HepG2 (cell line): ENCODE measurements at regions not wholly inside any gene's neighbourhood (a gene's known extent, or its start where the extent isn't known, plus 50 kb on each side); places are given as distances from the start of the nearest gene placed in this dataset.

ENCODE experiments used
- CREB1 ChIP-seq, 2 experiments: fragments of 450-650 bp in 1 of 2; IDR thresholded peaks; 2 replicates each; pipeline ENCODE4 v1.6.1; 2016 to 2017; ENCODE audit warnings: control low read depth in 1 of 2, mild to moderate bottlenecking in 1 of 2, missing compliant biosample characterization in 1 of 2, missing genetic modification characterization in 1 of 2
- ESRRA ChIP-seq: sonication (generic); formaldehyde crosslinking; IDR thresholded peaks from 2 replicates; pipeline ENCODE4 v1.5.1; 2020; ENCODE audit warnings: mild to moderate bottlenecking, low read depth, missing genetic modification reagents
- FOXA3 ChIP-seq: IDR thresholded peaks from 2 replicates; pipeline ENCODE4 v1.6.1; 2016; ENCODE audit warnings: missing genetic modification reagents, missing compliant biosample characterization
- GABPA ChIP-seq, 2 experiments: IDR thresholded peaks; 2 replicates each; pipeline ENCODE4 v1.6.1; 2011 to 2016; ENCODE audit warnings: low read depth in 2 of 2, low read length in 1 of 2, missing biosample characterization in 1 of 2, missing genetic modification characterization in 1 of 2
- GPBP1L1 ChIP-seq: sonication (generic); formaldehyde crosslinking; IDR thresholded peaks from 2 replicates; pipeline ENCODE4 v1.5.0; 2020; ENCODE audit warnings: mild to moderate bottlenecking, missing genetic modification reagents
- KMT2A ChIP-seq: sonication (generic); formaldehyde crosslinking; IDR thresholded peaks from 2 replicates; pipeline ENCODE4 v1.4.0; 2020; ENCODE audit warnings: missing genetic modification reagents
- MTF1 ChIP-seq: sonication (generic); formaldehyde crosslinking; IDR thresholded peaks from 2 replicates; pipeline ENCODE4 v1.5.0; 2020; ENCODE audit warnings: missing genetic modification reagents
- PLRG1 ChIP-seq: fragments of 450-650 bp; conservative IDR thresholded peaks from 2 replicates; pipeline ENCODE4 v1.6.1; 2016
- POLR2A ChIP-seq, 2 experiments: IDR thresholded peaks; 2 replicates each; pipeline ENCODE4 v1.6.1; 2011; ENCODE audit warnings: low read depth in 2 of 2, low read length in 2 of 2, mild to moderate bottlenecking in 1 of 2, moderate library complexity in 1 of 2; ENCODE audit not compliant: insufficient read depth in 1 of 2
- SYNCRIP ChIP-seq: fragments of 200-400 bp; formaldehyde crosslinking; IDR thresholded peaks from 2 replicates; pipeline ENCODE4 v1.6.1; 2018; ENCODE audit warnings: mild to moderate bottlenecking, low read depth, low read length; ENCODE audit not compliant: insufficient read depth
- TBL1XR1 ChIP-seq: fragments of 150-350 bp; IDR thresholded peaks from 2 replicates; pipeline ENCODE4 v1.6.1; 2014; ENCODE audit warnings: borderline replicate concordance, low read length; ENCODE audit not compliant: partially characterized antibody
- YY1 ChIP-seq: IDR thresholded peaks from 2 replicates; pipeline ENCODE4 v1.6.1; 2011; ENCODE audit warnings: low read length, low read depth, moderate library complexity, mild to moderate bottlenecking; ENCODE audit not compliant: insufficient read depth, insufficient replicate concordance
- ZBTB39 ChIP-seq: sonication (generic); formaldehyde crosslinking; IDR thresholded peaks from 2 replicates; pipeline ENCODE4 v1.5.0; 2020; ENCODE audit warnings: missing genetic modification reagents
- ZNF207 ChIP-seq: fragments of 450-650 bp; IDR thresholded peaks from 2 replicates; pipeline ENCODE4 v1.6.1; 2016; ENCODE audit warnings: antibody characterized with exemption, borderline replicate concordance
- ZNF264 ChIP-seq: sonication (generic); formaldehyde crosslinking; IDR thresholded peaks from 2 replicates; pipeline ENCODE4 v1.4.0; 2020; ENCODE audit warnings: missing genetic modification reagents
- ZNF335 ChIP-seq: sonication (generic); formaldehyde crosslinking; IDR thresholded peaks from 2 replicates; pipeline ENCODE4 v1.4.0; 2020; ENCODE audit warnings: missing genetic modification reagents
- ZNF367 ChIP-seq: sonication (generic); formaldehyde crosslinking; IDR thresholded peaks from 2 replicates; pipeline ENCODE4 v1.4.0; 2020; ENCODE audit warnings: missing genetic modification reagents, borderline replicate concordance
- ZNF446 ChIP-seq: sonication (generic); formaldehyde crosslinking; IDR thresholded peaks from 2 replicates; pipeline ENCODE4 v1.5.0; 2020; ENCODE audit warnings: mild to moderate bottlenecking, missing genetic modification reagents
- ZNF530 ChIP-seq: sonication (generic); formaldehyde crosslinking; IDR thresholded peaks from 2 replicates; pipeline ENCODE4 v1.5.0; 2020; ENCODE audit warnings: low read depth, mild to moderate bottlenecking, missing genetic modification reagents
- ZNF547 ChIP-seq: sonication (generic); formaldehyde crosslinking; IDR thresholded peaks from 2 replicates; pipeline ENCODE4 v1.5.1; 2020; ENCODE audit warnings: mild to moderate bottlenecking, missing genetic modification reagents
- ZNF557 ChIP-seq: sonication (generic); formaldehyde crosslinking; IDR thresholded peaks from 2 replicates; pipeline ENCODE4 v1.4.0; 2020; ENCODE audit warnings: missing genetic modification reagents
- ZNF570 ChIP-seq: sonication (generic); formaldehyde crosslinking; IDR thresholded peaks from 2 replicates; pipeline ENCODE4 v1.4.0; 2020; ENCODE audit warnings: mild to moderate bottlenecking, missing genetic modification reagents, borderline replicate concordance
- ZNF839 ChIP-seq: sonication (generic); formaldehyde crosslinking; IDR thresholded peaks from 2 replicates; pipeline ENCODE4 v1.4.0; 2020; ENCODE audit warnings: missing genetic modification reagents, mild to moderate bottlenecking, borderline replicate concordance
- TF ChIP-seq, protein P1 (sequence below): sonication (generic); formaldehyde crosslinking; IDR thresholded peaks from 2 replicates; pipeline ENCODE4 v1.4.0; 2020; ENCODE audit warnings: missing genetic modification reagents
- TF ChIP-seq, protein P2 (sequence below): sonication (generic); formaldehyde crosslinking; IDR thresholded peaks from 2 replicates; pipeline ENCODE4 v1.4.0; 2020; ENCODE audit warnings: missing genetic modification reagents, borderline replicate concordance

- TF ChIP-seq, protein P1, sequence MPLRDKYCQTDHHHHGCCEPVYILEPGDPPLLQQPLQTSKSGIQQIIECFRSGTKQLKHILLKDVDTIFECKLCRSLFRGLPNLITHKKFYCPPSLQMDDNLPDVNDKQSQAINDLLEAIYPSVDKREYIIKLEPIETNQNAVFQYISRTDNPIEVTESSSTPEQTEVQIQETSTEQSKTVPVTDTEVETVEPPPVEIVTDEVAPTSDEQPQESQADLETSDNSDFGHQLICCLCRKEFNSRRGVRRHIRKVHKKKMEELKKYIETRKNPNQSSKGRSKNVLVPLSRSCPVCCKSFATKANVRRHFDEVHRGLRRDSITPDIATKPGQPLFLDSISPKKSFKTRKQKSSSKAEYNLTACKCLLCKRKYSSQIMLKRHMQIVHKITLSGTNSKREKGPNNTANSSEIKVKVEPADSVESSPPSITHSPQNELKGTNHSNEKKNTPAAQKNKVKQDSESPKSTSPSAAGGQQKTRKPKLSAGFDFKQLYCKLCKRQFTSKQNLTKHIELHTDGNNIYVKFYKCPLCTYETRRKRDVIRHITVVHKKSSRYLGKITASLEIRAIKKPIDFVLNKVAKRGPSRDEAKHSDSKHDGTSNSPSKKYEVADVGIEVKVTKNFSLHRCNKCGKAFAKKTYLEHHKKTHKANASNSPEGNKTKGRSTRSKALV (CRISPR knock-in tag), result no peak
- TF ChIP-seq POLR2A (IDR thresholded peaks at IDR 0.05; ENCODE audit: insufficient read depth in 1 of 2, low read depth in 2 of 2, low read length in 2 of 2) (no peak), FOXA3 (CRISPR knock-in tag) (no peak), ZNF557 (CRISPR knock-in tag) (no peak), ZNF570 (CRISPR knock-in tag) (no peak), ZNF547 (no peak), ZNF264 (CRISPR knock-in tag) (no peak), GABPA (IDR thresholded peaks at IDR 0.05; ENCODE audit: low read depth, low read length) (no peak), GABPA (CRISPR knock-in tag; IDR thresholded peaks at IDR 0.05; ENCODE audit: low read depth) (no peak), ESRRA (CRISPR knock-in tag) (no peak), MTF1 (CRISPR knock-in tag) (no peak), KMT2A (no peak), SYNCRIP (no peak), ZNF335 (CRISPR knock-in tag) (no peak), PLRG1 (no peak), ZNF530 (CRISPR knock-in tag) (no peak), ZNF207 (no peak), ZBTB39 (no peak), ZNF446 (no peak), GPBP1L1 (CRISPR knock-in tag) (no peak), ZNF839 (no peak), ZNF367 (CRISPR knock-in tag) (no peak), YY1 (peak; percentile 87), TBL1XR1 (no peak), CREB1 (IDR thresholded peaks at IDR 0.05) (no peak), CREB1 (CRISPR knock-in tag; IDR thresholded peaks at IDR 0.05) (no peak)
- TF ChIP-seq, protein P2, sequence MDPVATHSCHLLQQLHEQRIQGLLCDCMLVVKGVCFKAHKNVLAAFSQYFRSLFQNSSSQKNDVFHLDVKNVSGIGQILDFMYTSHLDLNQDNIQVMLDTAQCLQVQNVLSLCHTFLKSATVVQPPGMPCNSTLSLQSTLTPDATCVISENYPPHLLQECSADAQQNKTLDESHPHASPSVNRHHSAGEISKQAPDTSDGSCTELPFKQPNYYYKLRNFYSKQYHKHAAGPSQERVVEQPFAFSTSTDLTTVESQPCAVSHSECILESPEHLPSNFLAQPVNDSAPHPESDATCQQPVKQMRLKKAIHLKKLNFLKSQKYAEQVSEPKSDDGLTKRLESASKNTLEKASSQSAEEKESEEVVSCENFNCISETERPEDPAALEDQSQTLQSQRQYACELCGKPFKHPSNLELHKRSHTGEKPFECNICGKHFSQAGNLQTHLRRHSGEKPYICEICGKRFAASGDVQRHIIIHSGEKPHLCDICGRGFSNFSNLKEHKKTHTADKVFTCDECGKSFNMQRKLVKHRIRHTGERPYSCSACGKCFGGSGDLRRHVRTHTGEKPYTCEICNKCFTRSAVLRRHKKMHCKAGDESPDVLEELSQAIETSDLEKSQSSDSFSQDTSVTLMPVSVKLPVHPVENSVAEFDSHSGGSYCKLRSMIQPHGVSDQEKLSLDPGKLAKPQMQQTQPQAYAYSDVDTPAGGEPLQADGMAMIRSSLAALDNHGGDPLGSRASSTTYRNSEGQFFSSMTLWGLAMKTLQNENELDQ (CRISPR knock-in tag), result no peak
Observed at GRCh38 chr21:28516991-28517592, 475.6 kb downstream of the LTN1 start (continued).
